HepG2 (cell line): ENCODE measurements at regions not wholly inside any gene's neighbourhood (a gene's known extent, or its start where the extent isn't known, plus 50 kb on each side); places are given as distances from the start of the nearest gene placed in this dataset.

Experiments used
- ATAC-seq: fragments of 200-7000 bp; cut with Tn5 transposase; 3 replicates; pipeline ENCODE4 v1.9.1; 2020; ENCODE audit warnings: mild to moderate bottlenecking, moderate library complexity
- BruUV-seq: library from RNA; stranded (reverse); fragments of 400-500 nt; replicated peaks from 2 replicates; lab custom pipeline; 2021; lab: Mats Ljungman, UMichigan
- CTCF ChIA-PET: fragments of 300-600 bp; formaldehyde crosslinking; extraction: SDS; loops from one replicate; lab custom pipeline; 2021; ENCODE audit warnings: low total read pairs, inconsistent platforms, low intra/inter-chr PET ratio; lab: Yijun Ruan, JAX
- POLR2A ChIA-PET: fragments of 350-600 bp; sonication (Branson Sonifier 250); formaldehyde crosslinking; loops from one replicate; lab custom pipeline; 2020; ENCODE audit warnings: antibody characterized with exemption, inconsistent platforms; lab: Yijun Ruan, JAX
- DNase-seq: peaks from one replicate; pipeline ENCODE4 v3.0.0-alpha.2; 2015; ENCODE audit warnings: low spot score
- FAIRE-seq: peaks from 3 replicates; lab custom pipeline; 2011; peaks lifted over from hg19 to GRCh38; lab: Jason Lieb, UNC
- H2AFZ ChIP-seq: one replicate; pipeline ENCODE4 v1.6.1; 2011; ENCODE audit warnings: low read length, inconsistent platforms
- H3K27ac ChIP-seq: fragments of 300-600 bp; 3 replicates; pipeline ENCODE4 v1.8.0; 2011; ENCODE audit warnings: mixed run types, mild to moderate bottlenecking, mixed read lengths, low read length, inconsistent platforms; ENCODE audit not compliant: insufficient read depth; ENCODE audit errors: extremely low read length
- H3K27me3 ChIP-seq, 2 experiments: fragments of 200-600 bp in 1 of 2; 2 replicates in 1 of 2; 3 replicates in 1 of 2; pipeline versions ENCODE4 v1.6.0 to v1.8.0; 2011; ENCODE audit warnings: low read length in 2 of 2, mild to moderate bottlenecking in 2 of 2, moderate library complexity in 2 of 2, inconsistent platforms in 1 of 2; ENCODE audit not compliant: insufficient read depth in 2 of 2, control insufficient read depth in 1 of 2
- H3K36me3 ChIP-seq, 2 experiments: fragments of 200-600 bp in 1 of 2; replicated peaks in 1 of 2; 2 replicates in 1 of 2; 3 replicates in 1 of 2; pipeline versions ENCODE4 v1.5.1 to v1.8.0; 2011; ENCODE audit warnings: low read length in 2 of 2, inconsistent platforms in 1 of 2; ENCODE audit not compliant: insufficient read depth in 2 of 2, control insufficient read depth in 1 of 2
- H3K4me1 ChIP-seq: 2 replicates; pipeline ENCODE4 v1.5.1; 2012; ENCODE audit warnings: low read length, inconsistent platforms; ENCODE audit not compliant: insufficient read depth
- H3K4me2 ChIP-seq: 2 replicates; pipeline ENCODE4 v1.6.0; 2011; ENCODE audit warnings: low read depth, low read length, inconsistent platforms
- H3K4me3 ChIP-seq, 3 experiments: fragments of 200-600 bp in 1 of 3; sonication (generic), shearing (Covaris generic) in 1 of 3; replicated peaks in 1 of 3; 2 replicates each; pipeline ENCODE4 v1.5.1; 2011 to 2016; ENCODE audit warnings: low read length in 3 of 3, inconsistent platforms in 2 of 3, low read depth in 2 of 3, mild to moderate bottlenecking in 2 of 3, control low read depth in 1 of 3, mixed read lengths in 1 of 3; ENCODE audit not compliant: insufficient read depth in 1 of 3
- H3K79me2 ChIP-seq: one replicate; pipeline ENCODE4 v1.6.1; 2011; ENCODE audit warnings: low read length, inconsistent platforms; ENCODE audit not compliant: insufficient read depth
- H3K9ac ChIP-seq: 2 replicates; pipeline ENCODE4 v1.6.0; 2011; ENCODE audit warnings: mild to moderate bottlenecking, low read depth, low read length, inconsistent platforms; ENCODE audit not compliant: insufficient read depth
- H3K9me3 ChIP-seq: 2 replicates; pipeline ENCODE4 v1.5.1; 2012; ENCODE audit warnings: mild to moderate bottlenecking, low read length
- H4K20me1 ChIP-seq: 2 replicates; pipeline ENCODE4 v1.6.0; 2011; ENCODE audit warnings: inconsistent platforms, mild to moderate bottlenecking, low read length, moderate library complexity; ENCODE audit not compliant: insufficient read depth
- ATAD3A ChIP-seq: sonication (generic); formaldehyde crosslinking; IDR thresholded peaks from 2 replicates; pipeline ENCODE4 v1.4.0; 2020; ENCODE audit warnings: missing genetic modification reagents
- BCL3 ChIP-seq: sonication (generic); formaldehyde crosslinking; IDR thresholded peaks from 2 replicates; pipeline ENCODE4 v1.5.1; 2020; ENCODE audit warnings: mild to moderate bottlenecking, missing genetic modification reagents, moderate library complexity
- CCAR2 ChIP-seq: fragments of 200-400 bp; formaldehyde crosslinking; optimal IDR thresholded peaks from 2 replicates; pipeline ENCODE3; 2018; ENCODE audit warnings: low read depth, mild to moderate bottlenecking, low read length, moderate library complexity
- CENPX ChIP-seq: sonication (generic); formaldehyde crosslinking; IDR thresholded peaks from 2 replicates; pipeline ENCODE4 v1.9.0; 2021; ENCODE audit warnings: mild to moderate bottlenecking, missing genetic modification reagents, moderate library complexity
- DR1 ChIP-seq: sonication (generic); formaldehyde crosslinking; IDR thresholded peaks from 2 replicates; pipeline ENCODE4 v1.8.0; 2021; ENCODE audit warnings: mild to moderate bottlenecking, missing genetic modification reagents, inconsistent platforms
- KLF13 ChIP-seq: sonication (generic); formaldehyde crosslinking; IDR thresholded peaks from 2 replicates; pipeline ENCODE4 v1.4.0; 2020; ENCODE audit warnings: mild to moderate bottlenecking, missing genetic modification reagents
- MLX ChIP-seq: IDR thresholded peaks from 2 replicates; pipeline ENCODE4 v1.6.1; 2016
- NFKBIZ ChIP-seq: IDR thresholded peaks from 2 replicates; pipeline ENCODE4 v1.6.1; 2018; ENCODE audit warnings: missing genetic modification reagents, missing compliant biosample characterization
- NFYC ChIP-seq: IDR thresholded peaks from 2 replicates; pipeline ENCODE4 v1.6.1; 2016; ENCODE audit warnings: missing genetic modification reagents, missing compliant biosample characterization
- REXO4 ChIP-seq: sonication (generic); formaldehyde crosslinking; IDR thresholded peaks from 2 replicates; pipeline ENCODE4 v1.8.0; 2022; ENCODE audit warnings: missing genetic modification reagents, mild to moderate bottlenecking, borderline replicate concordance
- SNAPC2 ChIP-seq: sonication (generic); formaldehyde crosslinking; IDR thresholded peaks from 2 replicates; pipeline ENCODE4 v1.8.1; 2022; ENCODE audit warnings: mild to moderate bottlenecking, missing genetic modification reagents
- SUZ12 ChIP-seq: fragments of 150-350 bp; IDR thresholded peaks from 2 replicates; pipeline ENCODE4 v1.6.1; 2014; ENCODE audit warnings: low read depth, low read length
- TEAD3 ChIP-seq: optimal IDR thresholded peaks from 2 replicates; pipeline ENCODE3; 2016; ENCODE audit warnings: borderline replicate concordance
- ZFP36L2 ChIP-seq: sonication (generic); formaldehyde crosslinking; IDR thresholded peaks from 2 replicates; pipeline ENCODE4 v1.4.0; 2020; ENCODE audit warnings: missing genetic modification reagents
- ZFY ChIP-seq: sonication (generic); formaldehyde crosslinking; IDR thresholded peaks from 2 replicates; pipeline ENCODE4 v1.4.0; 2020; ENCODE audit warnings: missing genetic modification reagents
- ZNF260 ChIP-seq: sonication (generic); formaldehyde crosslinking; IDR thresholded peaks from 2 replicates; pipeline ENCODE4 v1.4.0; 2020; ENCODE audit warnings: missing genetic modification reagents, low read depth, mild to moderate bottlenecking, borderline replicate concordance
- ZNF576 ChIP-seq: sonication (generic); formaldehyde crosslinking; IDR thresholded peaks from 2 replicates; pipeline ENCODE4 v1.4.0; 2020; ENCODE audit warnings: mild to moderate bottlenecking, missing genetic modification reagents
- ZZZ3 ChIP-seq: sonication (generic); formaldehyde crosslinking; IDR thresholded peaks from 2 replicates; pipeline ENCODE4 v1.4.0; 2020; ENCODE audit warnings: missing genetic modification reagents, mild to moderate bottlenecking, borderline replicate concordance
- WGBS: methylation state at CpG from one replicate; pipeline ENCODE4 v1.1.6; 2017; ENCODE audit warnings: low lambda C conversion rate; 5-methylcytosine and 5-hydroxymethylcytosine counted together
- in situ Hi-C: cut with HindIII; loops from 2 replicates; pipeline ENCODE4 v1.10.0; 2017; ENCODE audit warnings: low pct_unique_long_range_greater_than_20kb; ENCODE audit not compliant: extremely low pct_ligation_motif_present
- intact Hi-C: fragments of 100-400 bp; cut with micrococcal nuclease; formaldehyde crosslinking; loops from one replicate; pipeline ENCODE4 v1.10.0; 2022; ENCODE audit not compliant: unreplicated experiment

- ChIA-PET POLR2A (no interaction called here), CTCF (no interaction called here)
- BruUV-seq, result no TSS peak
- Histone ChIP-seq H3K36me3 (no peaks in the 10 kb centered on the region), H3K4me1 (no peaks in the 10 kb centered on the region), H3K4me3 (no peak overlapping the region), H3K27ac (no peak overlapping the region), H2AFZ (no peak overlapping the region), H3K9ac (no peak overlapping the region), H3K79me2 (no peaks in the 10 kb centered on the region), H4K20me1 (no peaks in the 10 kb centered on the region; the same call in 1 of the 2 replicates), H3K9me3 (no peaks in the 10 kb centered on the region), H3K4me2 (no peak overlapping the region), H3K27me3 (no peaks in the 10 kb centered on the region)
- in situ Hi-C loops (no loop called here), intact Hi-C loops (no loop called here)
- DNase-seq (no peak), FAIRE-seq (no peak), ATAC-seq (no peak)
- no peak for TF ChIP-seq REXO4 (CRISPR knock-in tag)
- no peak for TF ChIP-seq BCL3 (CRISPR knock-in tag)
- TF ChIP-seq SNAPC2 (CRISPR knock-in tag), result no peak
- whole genome bisulfite sequencing, result 0% methylated on average over 1 of the region's 1 CpG
Measured at GRCh38 chr11:111124724-111125123, 120.8 kb upstream of the POU2AF2 start.

GRCh38 chr11:111123463-111124398 is 121.8 kb upstream of the POU2AF2 start:
- in situ Hi-C loops (no loop called here), intact Hi-C loops (no loop called here)
- Histone ChIP-seq H4K20me1 (no peaks in the 10 kb centered on the region; the same call in 1 of the 2 replicates), H3K4me1 (no peaks in the 10 kb centered on the region), H3K9ac (no peak overlapping the region), H3K9me3 (no peaks in the 10 kb centered on the region), H3K4me2 (no peak overlapping the region), H3K27me3 (no peaks in the 10 kb centered on the region), H3K4me3 (no peak overlapping the region), H3K79me2 (no peaks in the 10 kb centered on the region), H3K27ac (no peak overlapping the region), H2AFZ (no peak overlapping the region), H3K36me3 (no peaks in the 10 kb centered on the region)
- ChIA-PET CTCF (no interaction called here), POLR2A (no interaction called here)
- 0% methylated on average over 1 of the region's 1 CpG for WGBS
- DNase-seq (no peak), ATAC-seq (no peak), FAIRE-seq (no peak)
- BruUV-seq, result no TSS peak
- TF ChIP-seq CENPX (CRISPR knock-in tag), result no peak
- no peak for TF ChIP-seq NFKBIZ
- TF ChIP-seq NFYC (CRISPR knock-in tag), result no peak
- TF ChIP-seq DR1 (CRISPR knock-in tag), result no peak
- no peak for TF ChIP-seq SUZ12
- no peak for TF ChIP-seq ZNF576 (CRISPR knock-in tag)
- no peak for TF ChIP-seq CCAR2
- no peak for TF ChIP-seq ATAD3A (CRISPR knock-in tag)
- no peak for TF ChIP-seq TEAD3
- TF ChIP-seq MLX (CRISPR knock-in tag), result no peak
- TF ChIP-seq ZNF260 (CRISPR knock-in tag), result no peak
- TF ChIP-seq KLF13 (CRISPR knock-in tag), result no peak
- no peak for TF ChIP-seq ZFP36L2 (CRISPR knock-in tag)
- no peak for TF ChIP-seq ZFY (CRISPR knock-in tag)
- TF ChIP-seq ZZZ3, result no peak
